CD14-positive monocyte (primary cell): ENCODE measurements at regions not wholly inside any gene's neighbourhood (a gene's known extent, or its start where the extent isn't known, plus 50 kb on each side); places are given as distances from the start of the nearest gene placed in this dataset.

Source experiments
- DNase-seq, 3 donors: peaks; one replicate each; pipeline ENCODE4 v3.0.0-alpha.2; 2011 to 2022
- H2AFZ ChIP-seq: 2 replicates; pipeline ENCODE4 v1.6.0; 2012; ENCODE audit warnings: mild to moderate bottlenecking, low read depth, low read length, inconsistent platforms; ENCODE audit not compliant: insufficient read depth, poor library complexity, severe bottlenecking
- H3K27ac ChIP-seq, 2 donors: 1 replicate in 1 of 2; 2 replicates in 1 of 2; pipeline ENCODE4 v1.5.1; 2012 to 2013; ENCODE audit warnings: low read length in 2 of 2, control low read depth in 1 of 2, inconsistent platforms in 1 of 2, low read depth in 1 of 2, mild to moderate bottlenecking in 1 of 2
- H3K27me3 ChIP-seq, 2 donors: one replicate each; pipeline versions ENCODE4 v1.6.0 to v1.6.1; 2011 to 2013; ENCODE audit warnings: low read length in 2 of 2; ENCODE audit not compliant: control insufficient read depth in 2 of 2, insufficient read depth in 2 of 2
- H3K36me3 ChIP-seq, 2 donors: replicated peaks in 1 of 2; 1 replicate in 1 of 2; 2 replicates in 1 of 2; pipeline versions ENCODE4 v1.5.1 to v1.6.1; 2012 to 2013; ENCODE audit warnings: low read length in 2 of 2, control low read depth in 1 of 2, inconsistent platforms in 1 of 2, mild to moderate bottlenecking in 1 of 2; ENCODE audit not compliant: insufficient read depth in 2 of 2, control insufficient read depth in 1 of 2
- H3K4me1 ChIP-seq, 2 donors: 1 replicate in 1 of 2; 2 replicates in 1 of 2; pipeline versions ENCODE4 v1.5.1 to v1.6.1; 2012 to 2013; ENCODE audit warnings: low read length in 2 of 2, control low read depth in 1 of 2, inconsistent platforms in 1 of 2, mild to moderate bottlenecking in 1 of 2, moderate library complexity in 1 of 2; ENCODE audit not compliant: insufficient read depth in 2 of 2, control insufficient read depth in 1 of 2
- H3K4me2 ChIP-seq: replicated peaks from 2 replicates; pipeline ENCODE3; 2012; ENCODE audit warnings: low read length, moderate library complexity, mild to moderate bottlenecking; ENCODE audit not compliant: poor library complexity, severe bottlenecking; ENCODE audit errors: extremely low read depth
- H3K4me3 ChIP-seq, 3 experiments: fragments of 200-600 bp in 1 of 3; sonication (generic) in 1 of 3; replicated peaks in 1 of 3; 1 replicate in 2 of 3; 2 replicates in 1 of 3; pipeline ENCODE4 v1.5.1; 2011 to 2013; ENCODE audit warnings: low read length in 3 of 3, mild to moderate bottlenecking in 3 of 3, control low read depth in 2 of 3, low read depth in 2 of 3, inconsistent platforms in 1 of 3, moderate library complexity in 1 of 3
- H3K79me2 ChIP-seq: 2 replicates; pipeline ENCODE4 v1.6.0; 2012; ENCODE audit warnings: mild to moderate bottlenecking, control low read depth, inconsistent platforms, low read length, moderate library complexity; ENCODE audit not compliant: insufficient read depth
- H3K9ac ChIP-seq: 2 replicates; pipeline ENCODE4 v1.6.0; 2017; ENCODE audit warnings: low read length, mild to moderate bottlenecking; ENCODE audit not compliant: insufficient read depth, poor library complexity, severe bottlenecking
- H3K9me3 ChIP-seq, 2 donors: replicated peaks in 1 of 2; 1 replicate in 1 of 2; 2 replicates in 1 of 2; pipeline versions ENCODE4 v1.5.1 to v1.6.1; 2012 to 2013; ENCODE audit warnings: low read length in 2 of 2, control low read depth in 1 of 2; ENCODE audit not compliant: control insufficient read depth in 1 of 2, insufficient read depth in 1 of 2
- H4K20me1 ChIP-seq: 2 replicates; pipeline ENCODE4 v1.6.0; 2012; ENCODE audit warnings: mild to moderate bottlenecking, low read length, control low read depth, moderate library complexity; ENCODE audit not compliant: insufficient read depth
- H3K27ac Mint-ChIP-seq, 7 donors: one replicate each; pipeline ENCODE4 v1.8.0; 2020; ENCODE audit warnings: mild to moderate bottlenecking in 7 of 7, mixed read lengths in 7 of 7, moderate library complexity in 6 of 7, inconsistent platforms in 2 of 7
- H3K27me3 Mint-ChIP-seq, 3 donors: one replicate each; pipeline ENCODE4 v1.8.0; 2021 to 2022; ENCODE audit warnings: low read depth in 3 of 3, mild to moderate bottlenecking in 3 of 3, mixed read lengths in 3 of 3, moderate library complexity in 3 of 3, inconsistent platforms in 1 of 3
- H3K36me3 Mint-ChIP-seq, 2 donors: one replicate each; pipeline ENCODE4 v1.8.0; 2020; ENCODE audit warnings: mixed read lengths in 2 of 2, inconsistent platforms in 1 of 2, mild to moderate bottlenecking in 1 of 2
- H3K4me1 Mint-ChIP-seq: one replicate; pipeline ENCODE4 v1.8.0; 2020; ENCODE audit warnings: mild to moderate bottlenecking, mixed read lengths
- H3K4me3 Mint-ChIP-seq, 2 donors: one replicate each; pipeline ENCODE4 v1.8.0; 2020; ENCODE audit warnings: mild to moderate bottlenecking in 2 of 2, mixed read lengths in 2 of 2, moderate library complexity in 1 of 2
- H3K9me3 Mint-ChIP-seq, 7 donors: one replicate each; pipeline ENCODE4 v1.8.0; 2020 to 2022; ENCODE audit warnings: mixed read lengths in 7 of 7, mild to moderate bottlenecking in 6 of 7, moderate library complexity in 6 of 7, inconsistent platforms in 2 of 7
- CTCF ChIP-seq: fragments of 200-600 bp; IDR thresholded peaks from one replicate; pipeline ENCODE4 v1.8.0; 2022; ENCODE audit warnings: antibody characterized with exemption, mild to moderate bottlenecking
- WGBS: methylation state at CpG from one replicate; pipeline ENCODE4 v1.1.5; 2013; ENCODE audit warnings: missing lambda C conversion rate; ENCODE audit not compliant: insufficient coverage; 5-methylcytosine and 5-hydroxymethylcytosine counted together
- intact Hi-C, 2 donors: fragments of 100-400 bp; cut with micrococcal nuclease; formaldehyde crosslinking; loops; one replicate each; pipeline versions ENCODE4 v1.15.0 to v1.15.1; 2023

- Histone ChIP-seq H3K9ac (no peak overlapping the region), H3K9me3 (peaks cover 49 to 83% of the 10 kb centered on the region in 2 donors), H2AFZ (no peak overlapping the region), H3K27ac (no peak overlapping the region), H3K79me2 (no peaks in the 10 kb centered on the region), H3K4me1 (no peaks in the 10 kb centered on the region), H3K27me3 (no peaks in the 10 kb centered on the region), H3K36me3 (no peaks in the 10 kb centered on the region), H4K20me1 (no peaks in the 10 kb centered on the region), H3K4me2 (no peak overlapping the region), H3K4me3 (peak overlapping the region in 1 of 3 experiments; percentile 13)
- H3K36me3 Mint-ChIP-seq: peaks cover 0 to 8% of the 10 kb centered on the region in 2 donors
- H3K9me3 Mint-ChIP-seq: peaks cover 42 to 85% (median 63%) of the 10 kb centered on the region in 7 donors
- no peak for TF ChIP-seq CTCF
- H3K27ac Mint-ChIP-seq: peak overlapping the region in 5 of 7 donors; percentile 11 to 60 (median 33)
- DNase-seq: no peak
- H3K27me3 Mint-ChIP-seq: peaks cover 0 to 7% (median 4%) of the 10 kb centered on the region in 3 donors
- intact Hi-C loops: no loop called here
- 11% methylated on average over 4 of the region's 4 CpGs for WGBS
- no peaks in the 10 kb centered on the region for H3K4me1 Mint-ChIP-seq
- H3K4me3 Mint-ChIP-seq: no peak overlapping the region
Observed at GRCh38 chr2:133811409-133812125, 243.3 kb upstream of the NCKAP5 start.

- H3K27me3 ChIP-seq: no peaks in the 10 kb centered on the region
- Mint-ChIP-seq H3K36me3 (peaks cover 0 to 8% of the 10 kb centered on the region in 2 donors), H3K4me1 (no peaks in the 10 kb centered on the region), H3K27me3 (peaks cover 0 to 7% (median 4%) of the 10 kb centered on the region in 3 donors), H3K9me3 (peaks cover 39 to 75% (median 57%) of the 10 kb centered on the region in 7 donors), H3K27ac (no peak overlapping the region), H3K4me3 (no peak overlapping the region)
- no peak overlapping the region for H2AFZ ChIP-seq
- H3K4me2 ChIP-seq: no peak overlapping the region
- H3K4me3 ChIP-seq: peak overlapping the region in 1 of 3 experiments; percentile 13
- H3K4me1 ChIP-seq: no peaks in the 10 kb centered on the region
- no peak overlapping the region for H3K27ac ChIP-seq
- TF ChIP-seq CTCF: no peak
- H3K79me2 ChIP-seq: no peaks in the 10 kb centered on the region
- H4K20me1 ChIP-seq: no peaks in the 10 kb centered on the region
- WGBS: 100% methylated on average over 2 of the region's 4 CpGs
- no peak for DNase-seq
- no peaks in the 10 kb centered on the region for H3K36me3 ChIP-seq
- peaks cover 41 to 69% of the 10 kb centered on the region in 2 donors for H3K9me3 ChIP-seq
- no peak overlapping the region for H3K9ac ChIP-seq
- intact Hi-C loops: no loop called here
Observed at GRCh38 chr2:133812826-133813617, 244.8 kb upstream of the NCKAP5 start.
